Heart left ventricle (tissue), 13 donors: ENCODE measurements at regions not wholly inside any gene's neighbourhood (a gene's known extent, or its start where the extent isn't known, plus 50 kb on each side); places are given as distances from the start of the nearest gene placed in this dataset.

Source experiments
- CTCF ChIP-seq, 12 donors: fragments of 200-600 bp; sonication (generic) in 4 of 12; IDR thresholded peaks; one replicate each; pipeline versions ENCODE4 v1.5.0 to v1.8.0; 2018 to 2022; ENCODE audit warnings: antibody characterized with exemption in 12 of 12, mild to moderate bottlenecking in 5 of 12
- POLR2A ChIP-seq, 2 donors: fragments of 450-650 bp; IDR thresholded peaks; one replicate each; pipeline ENCODE4 v1.6.1; 2017; ENCODE audit warnings: antibody characterized with exemption in 2 of 2, mild to moderate bottlenecking in 2 of 2, moderate library complexity in 2 of 2
- donor health status: ischemic (EF 13 %, LVEDD 7.1; RV severe dilation, severe dysfunction).
- donor health status: DM: no; HTN: yes; CAD: no.
- donor health status: DM: no; HTN: no; CAD: no.
- donor health status: ischemic (EF 25% LVEDD 6.9; RV normal size, moderate dysfunction).
- donor health status: ischemic (EF 25% LVEDD 5.7; RV mildly dilated, moderate dysfunction).
- donor health status: ischemic (EF 35%, LVEDD 5.7; RV mildly dilated, moderate dysfunction).
- donor health status: nonischemic (EF 11% LVEDD 7.7; RV severe dilation, severe dysfunction).
- donor health status: DM: yes; HTN: yes; CAD: no.
- donor health status: PGD.
- donor health status: ischemic (EF 29% LVEDD 5.4; RV normal size, mild dysfunction).
- donor health status: nonischemic (EF 23%, LVEDD 6.1; RV moderate dilation, normal function).

- TF ChIP-seq CTCF (IDR thresholded peaks at IDR 0.05) (no peak), POLR2A (IDR thresholded peaks at IDR 0.05) (no peak)
Observed at GRCh38 chr13:39102981-39103490, 64.8 kb downstream of the NHLRC3 start.
